ENCODE measurements at regions not wholly inside any gene's neighbourhood (a gene's known extent, or its start where the extent isn't known, plus 50 kb on each side); places are given as distances from the start of the nearest gene placed in this dataset.

DNA sequence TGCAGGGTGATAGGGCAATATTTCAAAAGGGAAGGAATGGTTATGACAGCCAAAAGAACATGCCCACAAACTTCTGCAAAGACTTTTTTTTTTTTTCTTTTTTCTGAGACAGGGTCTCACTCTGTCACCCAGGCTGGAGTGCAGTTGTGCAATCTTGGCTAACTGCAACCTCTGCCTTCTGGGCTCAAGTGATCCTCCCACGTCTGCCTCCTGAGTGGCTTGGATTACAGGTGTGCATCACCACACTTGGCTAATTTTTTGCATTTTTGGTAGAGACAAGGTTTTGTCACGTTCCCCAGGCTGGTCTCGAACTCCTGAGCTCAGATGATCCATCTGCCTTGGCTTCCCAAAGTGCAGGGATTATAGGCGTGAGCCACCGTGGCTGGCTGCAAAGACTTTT lies 117.6 kb upstream of the ADGRF1 start:
- DNase-seq (ENCODE audit: low spot score in 2 of 2), result no peak
- Histone ChIP-seq H3K27ac (no peak overlapping the region), H3K4me3 (no peak overlapping the region), H3K9me3 (no peaks in the 10 kb centered on the region), H3K27me3 (no peaks in the 10 kb centered on the region), H3K4me1 (no peaks in the 10 kb centered on the region), H3K36me3 (no peaks in the 10 kb centered on the region)
- 90 to 91% methylated on average over 5 of the region's 5 CpGs for WGBS, 2 donors
- no peak for TF ChIP-seq EP300 (IDR thresholded peaks at IDR 0.05)
- TF ChIP-seq, protein P1, sequence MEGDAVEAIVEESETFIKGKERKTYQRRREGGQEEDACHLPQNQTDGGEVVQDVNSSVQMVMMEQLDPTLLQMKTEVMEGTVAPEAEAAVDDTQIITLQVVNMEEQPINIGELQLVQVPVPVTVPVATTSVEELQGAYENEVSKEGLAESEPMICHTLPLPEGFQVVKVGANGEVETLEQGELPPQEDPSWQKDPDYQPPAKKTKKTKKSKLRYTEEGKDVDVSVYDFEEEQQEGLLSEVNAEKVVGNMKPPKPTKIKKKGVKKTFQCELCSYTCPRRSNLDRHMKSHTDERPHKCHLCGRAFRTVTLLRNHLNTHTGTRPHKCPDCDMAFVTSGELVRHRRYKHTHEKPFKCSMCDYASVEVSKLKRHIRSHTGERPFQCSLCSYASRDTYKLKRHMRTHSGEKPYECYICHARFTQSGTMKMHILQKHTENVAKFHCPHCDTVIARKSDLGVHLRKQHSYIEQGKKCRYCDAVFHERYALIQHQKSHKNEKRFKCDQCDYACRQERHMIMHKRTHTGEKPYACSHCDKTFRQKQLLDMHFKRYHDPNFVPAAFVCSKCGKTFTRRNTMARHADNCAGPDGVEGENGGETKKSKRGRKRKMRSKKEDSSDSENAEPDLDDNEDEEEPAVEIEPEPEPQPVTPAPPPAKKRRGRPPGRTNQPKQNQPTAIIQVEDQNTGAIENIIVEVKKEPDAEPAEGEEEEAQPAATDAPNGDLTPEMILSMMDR (IDR thresholded peaks at IDR 0.05), result no peak
- no peak for TF ChIP-seq POLR2A (IDR thresholded peaks at IDR 0.05)

DNA sequence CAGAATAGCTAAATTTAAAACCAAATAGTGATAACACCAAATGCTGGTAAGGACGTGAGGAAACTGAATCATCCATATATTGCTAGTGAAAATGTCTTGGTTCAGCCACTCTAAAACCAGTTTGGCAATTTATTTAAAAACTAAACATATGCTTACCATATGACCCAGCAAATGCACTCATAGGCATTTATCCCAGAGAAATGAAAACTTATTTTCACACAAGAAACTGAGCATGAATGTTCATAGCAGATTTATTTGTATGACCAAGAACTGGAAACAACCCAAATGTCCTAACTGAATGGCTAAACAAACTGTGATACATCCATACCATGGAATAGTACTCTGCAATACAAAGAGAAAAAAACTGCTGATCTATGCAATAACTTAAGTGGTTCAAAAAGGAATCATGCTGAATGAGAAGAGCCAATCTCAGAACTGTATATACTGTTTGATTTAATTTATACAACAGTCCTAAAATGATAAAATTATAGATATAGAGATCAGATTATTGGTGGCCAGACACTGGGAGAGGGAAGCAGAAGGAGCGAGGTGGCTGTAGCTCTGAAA lies 115.6 kb upstream of the ADGRF1 start:
- Histone ChIP-seq H3K27ac (no peak overlapping the region), H3K4me3 (no peak overlapping the region), H3K9me3 (no peaks in the 10 kb centered on the region), H3K4me1 (no peaks in the 10 kb centered on the region), H3K27me3 (no peaks in the 10 kb centered on the region), H3K36me3 (no peaks in the 10 kb centered on the region)
- DNase-seq (ENCODE audit: low spot score in 2 of 2), result no peak
- TF ChIP-seq EP300 (IDR thresholded peaks at IDR 0.05) (no peak), POLR2A (IDR thresholded peaks at IDR 0.05) (no peak)
- TF ChIP-seq, protein P1 (IDR thresholded peaks at IDR 0.05), result no peak
- 47 to 48% methylated on average over 2 of the region's 2 CpGs for WGBS, 2 donors

DNA sequence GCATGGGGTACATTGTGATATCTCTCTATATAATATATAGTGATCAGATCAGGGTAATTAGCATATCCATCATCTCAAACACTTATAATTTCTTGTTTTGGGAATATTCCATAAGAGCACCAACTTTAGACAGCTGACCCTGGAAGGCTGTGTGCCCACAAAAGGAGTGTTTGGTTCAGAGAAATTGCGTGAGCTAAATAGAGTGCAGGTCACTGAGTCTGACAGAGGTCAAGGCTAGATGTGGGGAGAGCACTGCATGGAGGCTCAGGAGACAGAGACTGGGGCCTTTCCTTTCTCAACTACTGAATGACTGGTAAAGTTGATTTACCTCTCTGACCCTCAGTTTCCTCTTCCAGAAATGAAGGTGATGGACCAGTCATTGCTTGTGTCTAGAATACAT lies 114.9 kb upstream of the ADGRF1 start:
- TF ChIP-seq, protein P1 (IDR thresholded peaks at IDR 0.05), result no peak
- TF ChIP-seq EP300 (IDR thresholded peaks at IDR 0.05) (no peak), POLR2A (IDR thresholded peaks at IDR 0.05) (no peak)
- Histone ChIP-seq H3K27ac (no peak overlapping the region), H3K27me3 (no peaks in the 10 kb centered on the region), H3K36me3 (no peaks in the 10 kb centered on the region), H3K4me3 (no peak overlapping the region), H3K4me1 (no peaks in the 10 kb centered on the region), H3K9me3 (no peaks in the 10 kb centered on the region)
- WGBS, 2 donors, result 17 to 64% methylated on average over 1 of the region's 1 CpG
- no peak for DNase-seq (ENCODE audit: low spot score in 2 of 2)

DNA sequence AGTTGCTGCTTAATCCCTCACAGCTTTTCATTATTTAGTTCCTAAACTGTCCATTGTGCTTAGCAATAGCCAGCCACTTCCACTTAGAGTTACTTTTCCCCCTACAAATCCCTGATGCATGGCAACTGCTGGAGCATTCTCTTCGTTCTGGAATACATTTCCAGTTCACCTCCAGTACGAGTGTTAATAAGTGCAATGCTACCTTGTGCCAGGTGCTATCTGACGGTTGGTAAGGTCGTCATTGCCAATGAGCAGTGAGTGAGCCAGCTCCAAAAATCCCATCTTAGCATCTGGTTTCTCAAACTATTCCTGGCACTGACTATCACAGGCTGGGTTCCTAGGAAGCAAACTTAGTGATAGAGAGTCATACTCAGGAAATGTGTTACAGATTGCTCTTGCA lies 114.1 kb upstream of the ADGRF1 start:
- 70 to 88% methylated on average over 4 of the region's 4 CpGs for WGBS, 2 donors

DNA sequence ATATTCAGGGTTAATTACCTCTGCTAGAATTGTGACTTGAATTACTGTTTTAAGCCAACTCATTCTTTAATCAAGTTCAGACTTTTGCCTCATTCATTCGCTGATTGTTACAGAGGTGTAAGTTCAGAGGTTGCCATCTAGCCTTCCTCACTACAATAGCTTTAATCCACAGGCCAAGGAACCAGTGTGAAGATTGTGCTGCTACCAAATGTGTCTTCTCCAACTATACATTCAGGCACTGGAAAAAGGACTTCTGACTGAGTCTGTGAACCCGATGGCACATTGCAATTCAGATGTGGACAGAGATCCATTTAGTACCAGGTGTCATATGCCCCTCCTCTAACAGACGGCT lies 111.2 kb upstream of the ADGRF1 start:
- DNase-seq (ENCODE audit: low spot score in 2 of 2), result no peak
- Histone ChIP-seq H3K9me3 (no peaks in the 10 kb centered on the region), H3K4me3 (no peak overlapping the region), H3K27me3 (no peaks in the 10 kb centered on the region), H3K4me1 (no peaks in the 10 kb centered on the region), H3K36me3 (no peaks in the 10 kb centered on the region), H3K27ac (no peak overlapping the region)
- TF ChIP-seq POLR2A (IDR thresholded peaks at IDR 0.05), result no peak
- TF ChIP-seq, protein P1 (IDR thresholded peaks at IDR 0.05), result no peak
- no peak for TF ChIP-seq EP300 (IDR thresholded peaks at IDR 0.05)
- 74 to 82% methylated on average over 3 of the region's 3 CpGs for WGBS, 2 donors

More for the DNA sequence above, 114.1 kb upstream of the ADGRF1 start:
- DNase-seq (ENCODE audit: low spot score in 2 of 2), result no peak
- Histone ChIP-seq H3K27me3 (no peaks in the 10 kb centered on the region), H3K4me1 (no peaks in the 10 kb centered on the region), H3K4me3 (no peak overlapping the region), H3K9me3 (no peaks in the 10 kb centered on the region), H3K36me3 (no peaks in the 10 kb centered on the region), H3K27ac (no peak overlapping the region)
- TF ChIP-seq EP300 (IDR thresholded peaks at IDR 0.05), result no peak
- no peak for TF ChIP-seq POLR2A (IDR thresholded peaks at IDR 0.05)
- TF ChIP-seq, protein P1 (IDR thresholded peaks at IDR 0.05), result no peak
